HEK293 (cell line): ENCODE measurements at regions not wholly inside any gene's neighbourhood (a gene's known extent, or its start where the extent isn't known, plus 50 kb on each side); places are given as distances from the start of the nearest gene placed in this dataset.

Experiments
- CTCF ChIP-seq: fragments of 450-650 bp; formaldehyde crosslinking; IDR thresholded peaks from 2 replicates; pipeline ENCODE4 v1.5.1; 2016; ENCODE audit warnings: missing biosample characterization, missing genetic modification characterization
- KLF9 ChIP-seq: fragments of 450-650 bp; formaldehyde crosslinking; IDR thresholded peaks from 2 replicates; pipeline ENCODE4 v1.5.1; 2016; ENCODE audit warnings: missing biosample characterization, missing genetic modification characterization, low read depth
- ZNF121 ChIP-seq: fragments of 450-650 bp; formaldehyde crosslinking; IDR thresholded peaks from 2 replicates; pipeline ENCODE4 v1.5.1; 2016; ENCODE audit warnings: missing biosample characterization, missing genetic modification characterization
- ZNF174 ChIP-seq: fragments of 450-650 bp; formaldehyde crosslinking; IDR thresholded peaks from 2 replicates; pipeline ENCODE4 v1.5.0; 2017; ENCODE audit warnings: missing biosample characterization, mild to moderate bottlenecking, missing genetic modification characterization
- ZNF23 ChIP-seq: fragments of 450-650 bp; formaldehyde crosslinking; IDR thresholded peaks from 2 replicates; pipeline ENCODE4 v1.5.1; 2016; ENCODE audit warnings: missing biosample characterization, missing genetic modification characterization, borderline replicate concordance
- ZNF510 ChIP-seq: fragments of 450-650 bp; formaldehyde crosslinking; IDR thresholded peaks from 2 replicates; pipeline ENCODE4 v1.5.1; 2018; ENCODE audit warnings: mild to moderate bottlenecking, missing genetic modification characterization, missing biosample characterization; ENCODE audit not compliant: insufficient replicate concordance
- ZSCAN4 ChIP-seq: fragments of 450-650 bp; formaldehyde crosslinking; IDR thresholded peaks from 2 replicates; pipeline ENCODE4 v1.5.1; 2017; ENCODE audit warnings: missing biosample characterization, missing genetic modification characterization

GRCh38 chr6:114576330-114576729, 233.5 kb upstream of the HS3ST5 start:
- TF ChIP-seq ZNF174 (tag by site-specific recombination), result no peak
- no peak for TF ChIP-seq ZNF121 (tag by site-specific recombination)
- TF ChIP-seq KLF9 (tag by site-specific recombination), result no peak
- TF ChIP-seq CTCF (tag by site-specific recombination), result no peak
- TF ChIP-seq ZSCAN4, result no peak
- no peak for TF ChIP-seq ZNF510 (tag by site-specific recombination)
- TF ChIP-seq ZNF23 (tag by site-specific recombination), result no peak
